ENCODE measurements at regions not wholly inside any gene's neighbourhood (a gene's known extent, or its start where the extent isn't known, plus 50 kb on each side); places are given as distances from the start of the nearest gene placed in this dataset.
A peak's percentile ranks its signal among the peaks of the same experiment; 100 is the strongest.

GRCh38 chr20:40307997-40308396, 381.0 kb downstream of the MAFB start:
- DNase-seq (ENCODE audit: low read depth): no peak
- no peak for TF ChIP-seq CTCF (conservative IDR thresholded peaks at IDR 0.05; ENCODE audit: control insufficient read depth, insufficient read depth, low read depth, low read length)
- H3K4me3 ChIP-seq (ENCODE audit: control insufficient read depth, low read depth, low read length): no peak overlapping the region

- no peak overlapping the region for H3K4me3 ChIP-seq (ENCODE audit: control insufficient read depth, low read depth, low read length)
- DNase-seq (ENCODE audit: low read depth): no peak
- TF ChIP-seq CTCF (conservative IDR thresholded peaks at IDR 0.05; ENCODE audit: control insufficient read depth, insufficient read depth, low read depth, low read length): no peak
Measured at GRCh38 chr20:40307268-40307667, 381.8 kb downstream of the MAFB start.

GRCh38 chr20:40305303-40305702, 383.7 kb downstream of the MAFB start:
- no peak for TF ChIP-seq CTCF (conservative IDR thresholded peaks at IDR 0.05; ENCODE audit: control insufficient read depth, insufficient read depth, low read depth, low read length)
- H3K4me3 ChIP-seq (ENCODE audit: control insufficient read depth, low read depth, low read length): no peak overlapping the region
- no peak for DNase-seq (ENCODE audit: low read depth)

- DNase-seq (ENCODE audit: low read depth): no peak
- H3K4me3 ChIP-seq (ENCODE audit: control insufficient read depth, low read depth, low read length): no peak overlapping the region
- no peak for TF ChIP-seq CTCF (conservative IDR thresholded peaks at IDR 0.05; ENCODE audit: control insufficient read depth, insufficient read depth, low read depth, low read length)
Measured at GRCh38 chr20:40304119-40304613, 384.9 kb downstream of the MAFB start.

- no peak for DNase-seq (ENCODE audit: low read depth)
- TF ChIP-seq CTCF (conservative IDR thresholded peaks at IDR 0.05; ENCODE audit: control insufficient read depth, insufficient read depth, low read depth, low read length): no peak
- H3K4me3 ChIP-seq (ENCODE audit: control insufficient read depth, low read depth, low read length): no peak overlapping the region
Measured at GRCh38 chr20:40294747-40295146, 394.3 kb downstream of the MAFB start.

- no peak for TF ChIP-seq CTCF (conservative IDR thresholded peaks at IDR 0.05; ENCODE audit: control insufficient read depth, insufficient read depth, low read depth, low read length)
- DNase-seq (ENCODE audit: low read depth): no peak
- H3K4me3 ChIP-seq (ENCODE audit: control insufficient read depth, low read depth, low read length): no peak overlapping the region
Measured at GRCh38 chr20:40294175-40294574, 394.9 kb downstream of the MAFB start.

- peak; percentile 64 for DNase-seq (ENCODE audit: low read depth)
- H3K4me3 ChIP-seq (ENCODE audit: control insufficient read depth, low read depth, low read length): no peak overlapping the region
- TF ChIP-seq CTCF (conservative IDR thresholded peaks at IDR 0.05; ENCODE audit: control insufficient read depth, insufficient read depth, low read depth, low read length): no peak
Measured at GRCh38 chr20:40293740-40294139, 395.3 kb downstream of the MAFB start.
